Activated CD4-positive, alpha-beta T cell treated with anti-CD3 and anti-CD28 coated beads, Interleukin-2, amount 50 U/mL, for 1 hour (primary cell): ENCODE measurements at regions not wholly inside any gene's neighbourhood (a gene's known extent, or its start where the extent isn't known, plus 50 kb on each side); places are given as distances from the start of the nearest gene placed in this dataset.
"Not testable (repeated sequence)": the region's sequence is repeated elsewhere in the genome, so short reads cannot be mapped to it uniquely, and the experiment has no call there.

ENCODE experiments used
- DNase-seq: peaks from one replicate; pipeline ENCODE4 v3.0.0-alpha.2; 2020

- DNase-seq: no peak
These were observed 118.2 kb upstream of the C7orf33 start for GRCh38 chr7:148472406-148472805.

GRCh38 chr7:148473703-148474480 lies 116.7 kb upstream of the C7orf33 start:
- DNase-seq: no peak

- no peak for DNase-seq
These were observed 116.0 kb upstream of the C7orf33 start for GRCh38 chr7:148474481-148475025.

DNA sequence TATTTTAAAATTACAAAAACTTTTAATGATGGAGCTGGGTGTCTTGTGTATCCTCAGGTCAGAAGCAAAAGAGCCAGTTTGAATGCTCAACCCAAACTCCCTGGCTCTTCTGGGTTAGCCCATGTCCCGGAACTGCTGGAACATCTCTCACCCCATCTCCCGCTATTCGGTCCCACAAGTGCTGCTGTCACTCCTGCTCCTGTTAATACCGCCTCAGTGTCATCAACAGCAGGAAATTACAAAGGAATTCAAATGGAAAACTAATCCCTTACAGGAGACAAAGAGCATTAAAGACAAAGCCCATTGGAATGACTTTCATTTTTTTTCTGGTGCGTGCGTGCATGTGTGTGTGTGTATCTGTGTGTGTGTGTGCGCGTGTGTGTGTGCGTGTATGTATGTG lies 112.0 kb upstream of the C7orf33 start:
- DNase-seq: no peak

- no peak for DNase-seq
These were observed 110.0 kb upstream of the C7orf33 start for GRCh38 chr7:148480479-148481146.

DNA sequence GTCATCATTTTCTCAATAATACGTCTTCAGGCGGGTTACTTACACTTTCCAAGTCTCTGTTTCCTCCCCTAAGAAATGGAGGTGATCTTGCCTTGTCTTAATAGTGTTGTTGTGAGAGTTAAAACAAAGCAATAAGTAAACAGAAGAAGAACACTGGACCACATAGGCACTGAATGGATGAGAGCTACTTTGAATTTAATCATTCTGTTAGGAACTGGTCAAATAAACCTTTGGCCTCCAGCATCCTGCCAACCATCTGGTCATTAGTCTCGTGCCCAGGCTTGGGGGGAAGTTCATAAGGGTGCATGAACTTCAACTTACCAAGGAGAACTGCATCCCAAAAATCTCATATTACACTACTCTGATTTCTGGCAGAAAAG lies 109.4 kb upstream of the C7orf33 start:
- DNase-seq: no peak

DNA sequence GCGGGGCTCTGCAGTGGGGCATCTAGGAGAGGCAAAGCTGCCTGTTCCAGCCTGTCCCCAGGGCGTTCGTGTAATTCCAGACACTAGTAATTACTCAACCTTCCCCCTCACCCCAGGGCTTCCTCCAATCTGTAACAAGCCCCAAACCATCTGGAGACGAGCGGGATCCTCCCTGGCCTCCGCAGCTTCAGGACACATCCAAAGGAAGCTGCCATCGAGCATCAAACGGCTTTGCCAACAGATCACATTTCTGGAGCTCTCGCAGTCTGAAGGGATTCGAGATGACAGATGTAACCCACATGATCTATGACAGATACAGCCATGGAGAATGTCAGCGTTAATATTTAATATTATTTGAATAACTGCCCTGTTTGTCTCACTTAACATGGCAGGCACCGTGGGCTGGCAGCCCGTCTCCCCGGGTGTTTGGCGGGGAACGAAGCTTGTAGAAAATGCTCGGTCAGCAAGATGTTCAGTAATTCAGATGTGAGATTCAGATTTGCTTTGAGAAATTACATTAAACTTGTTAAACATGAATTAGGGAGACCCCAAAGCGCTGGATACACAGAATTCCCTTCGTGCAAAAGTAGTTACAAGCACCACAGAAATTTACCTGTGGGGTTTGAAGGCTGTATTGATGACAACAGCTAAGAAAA lies 108.5 kb upstream of the C7orf33 start:
- no peak for DNase-seq

DNA sequence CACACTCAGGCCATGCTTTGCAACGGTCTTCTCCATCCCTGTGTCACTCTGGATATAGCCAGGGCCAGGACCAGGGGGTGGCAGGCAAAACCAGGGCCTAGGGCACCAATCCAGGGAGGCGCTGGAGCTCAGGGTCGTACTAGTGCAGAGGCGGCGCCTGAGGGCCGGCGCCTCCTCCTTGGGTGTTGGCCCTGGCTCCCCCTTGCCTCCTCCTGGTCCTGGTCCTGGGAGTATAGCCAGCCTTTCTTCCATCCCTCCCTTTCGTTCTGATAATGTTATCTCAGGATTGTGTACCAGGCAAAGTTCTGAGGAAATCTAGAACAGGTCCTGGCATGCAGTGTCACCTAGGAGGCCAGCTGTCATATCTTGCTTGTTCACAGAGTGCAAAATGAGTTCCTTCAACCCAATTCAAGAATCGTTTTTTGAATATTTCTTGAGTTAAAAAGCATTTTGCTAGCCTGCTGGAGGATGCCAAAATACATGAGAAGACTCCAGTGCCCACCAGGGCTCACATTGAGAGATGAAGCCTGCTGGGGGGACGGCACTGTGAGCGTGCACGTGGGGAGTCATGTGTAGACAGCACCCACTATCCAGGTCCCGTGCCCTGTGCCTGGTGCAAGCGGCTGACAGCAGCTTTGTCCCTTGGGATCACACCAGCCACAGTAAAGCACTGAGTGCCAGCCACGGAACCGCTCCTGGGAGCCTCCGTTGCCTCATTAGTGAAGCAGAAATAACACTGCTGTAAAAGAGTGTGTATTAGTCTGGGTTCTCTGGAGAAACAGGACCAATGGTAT lies 106.9 kb upstream of the C7orf33 start:
- no peak for DNase-seq

GRCh38 chr7:148484486-148484885 lies 106.1 kb upstream of the C7orf33 start:
- no peak for DNase-seq

DNA sequence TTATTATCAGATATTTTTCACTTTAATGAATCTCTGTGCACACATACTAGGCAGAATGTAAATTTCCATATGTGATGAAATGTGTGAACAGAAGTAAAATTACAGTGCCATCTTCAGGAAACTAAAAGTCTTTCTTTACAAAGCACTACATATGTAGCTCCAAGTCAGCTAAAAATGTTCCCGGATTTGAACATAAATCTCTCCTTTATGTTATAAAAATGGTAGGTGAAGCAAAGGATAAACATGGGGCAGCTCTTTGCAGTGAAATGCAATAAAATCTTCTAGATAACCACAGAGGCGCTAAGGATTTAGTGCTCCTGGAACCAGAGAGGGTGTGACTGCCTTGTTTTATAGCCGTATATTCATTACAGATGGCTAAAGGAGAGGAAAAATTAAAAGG lies 104.9 kb upstream of the C7orf33 start:
- no peak for DNase-seq

DNA sequence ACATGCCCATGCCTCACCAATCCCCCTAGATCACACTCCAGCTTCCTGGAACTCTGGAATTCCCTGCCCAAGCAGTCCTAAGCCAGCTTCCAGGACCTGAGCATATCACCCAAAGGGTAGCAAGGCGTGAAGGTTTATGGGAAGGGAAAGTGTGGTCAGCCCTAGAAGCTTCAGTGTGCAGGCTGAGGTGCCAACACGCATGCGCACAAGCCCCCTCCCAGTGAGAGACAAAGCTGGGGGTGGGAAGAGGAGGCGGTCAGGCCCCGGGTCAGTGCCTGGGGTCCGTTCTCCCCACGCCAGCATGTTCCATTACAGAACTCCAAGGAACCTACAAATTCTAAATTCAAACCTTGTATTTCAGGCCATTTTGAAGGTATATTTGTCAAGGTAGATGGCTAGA lies 103.6 kb upstream of the C7orf33 start:
- DNase-seq: no peak

DNA sequence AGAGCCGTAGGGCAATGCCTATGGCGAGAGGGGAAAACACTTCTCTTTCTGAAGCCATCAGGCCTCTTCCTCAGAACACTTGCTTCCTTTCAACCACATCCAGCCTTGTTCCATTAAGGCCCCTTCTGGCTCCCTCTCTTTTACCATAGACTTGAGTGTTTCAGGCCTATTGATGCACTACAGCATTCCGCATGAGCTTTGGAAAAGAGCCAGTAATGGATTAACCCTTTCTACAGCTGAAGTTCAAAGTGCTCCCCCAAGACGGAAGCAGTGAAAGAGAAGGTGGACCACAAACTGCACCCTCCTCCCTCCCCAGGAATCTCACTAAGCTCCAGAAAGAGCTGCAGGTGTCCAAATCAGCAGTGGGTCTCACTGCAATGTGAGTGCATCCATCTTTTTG lies 102.7 kb upstream of the C7orf33 start:
- no peak for DNase-seq

GRCh38 chr7:148489678-148490077 lies 100.9 kb upstream of the C7orf33 start:
- DNase-seq: no peak

GRCh38 chr7:148492157-148492860 lies 98.3 kb upstream of the C7orf33 start:
- DNase-seq: no peak

GRCh38 chr7:148495605-148496004 lies 95.0 kb upstream of the C7orf33 start:
- DNase-seq: no peak

DNA sequence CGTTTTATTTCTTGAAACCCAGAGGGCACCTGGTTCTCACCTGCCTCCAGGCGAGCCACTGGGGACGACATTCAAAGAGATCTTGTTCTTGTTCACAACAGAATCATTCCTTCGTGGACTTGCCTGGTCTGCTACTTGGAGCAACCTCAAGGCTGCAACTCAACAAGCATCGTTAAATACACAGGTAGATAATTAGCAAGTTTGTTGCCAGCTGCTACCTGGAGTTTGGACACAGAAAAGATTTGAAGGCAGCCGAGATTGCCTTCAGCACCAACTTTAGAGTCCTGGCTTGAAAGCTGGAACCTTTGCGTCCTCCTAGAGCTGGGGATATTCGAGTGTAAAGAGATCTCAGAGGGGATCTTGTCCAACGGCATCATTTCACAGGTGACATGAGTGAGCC lies 89.6 kb upstream of the C7orf33 start:
- DNase-seq: no peak

- no peak for DNase-seq
These were observed 86.6 kb upstream of the C7orf33 start for GRCh38 chr7:148503900-148504487.

- no peak for DNase-seq
These were observed 84.8 kb upstream of the C7orf33 start for GRCh38 chr7:148505645-148506375.

DNA sequence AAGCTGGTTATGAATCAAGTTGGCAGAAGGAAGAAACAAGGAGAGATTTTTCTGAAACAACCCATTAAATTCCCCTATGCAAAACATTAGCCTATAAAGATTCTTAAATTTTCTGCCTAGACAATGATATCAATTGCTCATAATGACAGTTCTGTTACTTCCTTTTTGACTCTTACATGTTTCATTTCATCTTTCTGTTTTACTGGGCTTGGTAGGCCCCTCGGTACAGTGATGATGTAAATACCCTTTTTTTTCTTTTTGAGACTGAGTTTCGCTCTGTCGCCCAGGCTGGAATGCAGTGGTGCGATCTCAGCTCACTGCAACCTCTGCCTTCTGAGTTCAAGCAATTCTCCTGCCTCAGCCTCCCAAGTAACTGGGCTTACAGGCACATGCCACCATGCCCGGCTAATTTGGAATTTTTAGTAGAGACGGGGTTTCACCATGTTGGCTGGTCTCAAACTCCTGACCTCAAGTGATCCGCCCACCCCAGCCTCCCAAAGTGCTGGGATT lies 83.4 kb upstream of the C7orf33 start:
- not testable (repeated sequence) for DNase-seq

GRCh38 chr7:148507787-148508186 lies 82.8 kb upstream of the C7orf33 start:
- DNase-seq: no peak

DNA sequence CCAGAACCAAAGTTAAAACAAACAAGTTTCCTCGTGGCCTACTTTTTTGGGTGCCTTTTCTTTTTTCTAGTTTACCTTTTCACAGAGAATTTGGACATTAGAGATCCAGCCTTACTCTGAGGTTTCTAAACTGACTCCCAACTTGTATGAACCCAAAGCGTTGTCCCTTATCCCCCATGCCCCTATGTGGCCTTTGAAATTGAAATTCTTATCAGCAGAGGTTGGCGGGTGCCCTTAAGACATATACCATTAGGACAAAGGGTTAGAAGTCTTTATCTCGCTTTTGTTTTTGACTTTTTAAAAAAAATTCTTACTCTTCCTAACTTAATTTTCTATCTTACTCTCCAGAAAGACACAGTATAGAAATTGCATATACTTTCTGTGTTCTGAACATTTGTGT lies 76.3 kb upstream of the C7orf33 start:
- no peak for DNase-seq
